Esophagus squamous epithelium (tissue), 4 donors: ENCODE measurements at regions not wholly inside any gene's neighbourhood (a gene's known extent, or its start where the extent isn't known, plus 50 kb on each side); places are given as distances from the start of the nearest gene placed in this dataset.

Experiments used
- POLR2A ChIP-seq, 4 donors: fragments of 450-650 bp; IDR thresholded peaks; one replicate each; pipeline ENCODE4 v1.6.1; 2017; ENCODE audit warnings: antibody characterized with exemption in 4 of 4, mild to moderate bottlenecking in 4 of 4, moderate library complexity in 3 of 4
- TF ChIP-seq, protein P1 (sequence below), 6 experiments: fragments of 450-650 bp in 4 of 6; fragments of 200-600 bp in 2 of 6; sonication (generic) in 2 of 6; IDR thresholded peaks; one replicate each; pipeline ENCODE4 v1.5.1; 2016 to 2019; ENCODE audit warnings: antibody characterized with exemption in 6 of 6, mild to moderate bottlenecking in 4 of 6, moderate library complexity in 4 of 6

DNA sequence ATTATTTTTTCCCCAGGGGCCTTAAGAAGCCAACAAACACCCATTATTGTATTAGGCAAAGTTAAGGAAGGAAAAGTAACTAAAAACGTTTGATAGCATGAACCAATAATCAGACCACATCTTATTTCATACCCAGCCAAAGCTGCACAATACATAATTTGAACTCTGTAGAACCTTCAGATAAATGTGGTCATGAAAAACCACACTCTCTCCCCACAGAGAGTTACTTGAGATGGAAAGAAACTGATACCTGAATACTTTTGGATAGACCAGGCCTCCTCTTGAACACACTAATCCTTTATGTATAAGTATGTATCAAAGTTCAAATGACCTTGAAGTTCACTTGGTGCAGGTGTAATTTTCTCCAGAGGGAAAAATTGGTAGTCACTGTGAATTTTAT lies 146.6 kb upstream of the FAM13C start:
- TF ChIP-seq, protein P1, sequence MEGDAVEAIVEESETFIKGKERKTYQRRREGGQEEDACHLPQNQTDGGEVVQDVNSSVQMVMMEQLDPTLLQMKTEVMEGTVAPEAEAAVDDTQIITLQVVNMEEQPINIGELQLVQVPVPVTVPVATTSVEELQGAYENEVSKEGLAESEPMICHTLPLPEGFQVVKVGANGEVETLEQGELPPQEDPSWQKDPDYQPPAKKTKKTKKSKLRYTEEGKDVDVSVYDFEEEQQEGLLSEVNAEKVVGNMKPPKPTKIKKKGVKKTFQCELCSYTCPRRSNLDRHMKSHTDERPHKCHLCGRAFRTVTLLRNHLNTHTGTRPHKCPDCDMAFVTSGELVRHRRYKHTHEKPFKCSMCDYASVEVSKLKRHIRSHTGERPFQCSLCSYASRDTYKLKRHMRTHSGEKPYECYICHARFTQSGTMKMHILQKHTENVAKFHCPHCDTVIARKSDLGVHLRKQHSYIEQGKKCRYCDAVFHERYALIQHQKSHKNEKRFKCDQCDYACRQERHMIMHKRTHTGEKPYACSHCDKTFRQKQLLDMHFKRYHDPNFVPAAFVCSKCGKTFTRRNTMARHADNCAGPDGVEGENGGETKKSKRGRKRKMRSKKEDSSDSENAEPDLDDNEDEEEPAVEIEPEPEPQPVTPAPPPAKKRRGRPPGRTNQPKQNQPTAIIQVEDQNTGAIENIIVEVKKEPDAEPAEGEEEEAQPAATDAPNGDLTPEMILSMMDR (IDR thresholded peaks at IDR 0.05): no peak
- no peak for TF ChIP-seq POLR2A (IDR thresholded peaks at IDR 0.05)
